ENCODE measurements at regions not wholly inside any gene's neighbourhood (a gene's known extent, or its start where the extent isn't known, plus 50 kb on each side); places are given as distances from the start of the nearest gene placed in this dataset.
"Not testable (repeated sequence)": the region's sequence is repeated elsewhere in the genome, so short reads cannot be mapped to it uniquely, and the experiment has no call there.

GRCh38 chr9:104233366-104233765 lies 139.3 kb downstream of the SMC2 start:
- TF ChIP-seq POLR2A (IDR thresholded peaks at IDR 0.05), result no peak
- TF ChIP-seq, protein P1, sequence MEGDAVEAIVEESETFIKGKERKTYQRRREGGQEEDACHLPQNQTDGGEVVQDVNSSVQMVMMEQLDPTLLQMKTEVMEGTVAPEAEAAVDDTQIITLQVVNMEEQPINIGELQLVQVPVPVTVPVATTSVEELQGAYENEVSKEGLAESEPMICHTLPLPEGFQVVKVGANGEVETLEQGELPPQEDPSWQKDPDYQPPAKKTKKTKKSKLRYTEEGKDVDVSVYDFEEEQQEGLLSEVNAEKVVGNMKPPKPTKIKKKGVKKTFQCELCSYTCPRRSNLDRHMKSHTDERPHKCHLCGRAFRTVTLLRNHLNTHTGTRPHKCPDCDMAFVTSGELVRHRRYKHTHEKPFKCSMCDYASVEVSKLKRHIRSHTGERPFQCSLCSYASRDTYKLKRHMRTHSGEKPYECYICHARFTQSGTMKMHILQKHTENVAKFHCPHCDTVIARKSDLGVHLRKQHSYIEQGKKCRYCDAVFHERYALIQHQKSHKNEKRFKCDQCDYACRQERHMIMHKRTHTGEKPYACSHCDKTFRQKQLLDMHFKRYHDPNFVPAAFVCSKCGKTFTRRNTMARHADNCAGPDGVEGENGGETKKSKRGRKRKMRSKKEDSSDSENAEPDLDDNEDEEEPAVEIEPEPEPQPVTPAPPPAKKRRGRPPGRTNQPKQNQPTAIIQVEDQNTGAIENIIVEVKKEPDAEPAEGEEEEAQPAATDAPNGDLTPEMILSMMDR (IDR thresholded peaks at IDR 0.05), result no peak
- Histone ChIP-seq H3K36me3 (no peaks in the 10 kb centered on the region), H3K27me3 (no peaks in the 10 kb centered on the region), H3K9me3 (peaks cover 0 to 15% (median 0%) of the 10 kb centered on the region in 3 donors), H3K4me3 (no peak overlapping the region), H3K27ac (no peak overlapping the region), H3K4me1 (peaks cover 0 to 5% (median 5%) of the 10 kb centered on the region in 3 donors)
- DNase-seq, result no peak
- intact Hi-C loops (cut with DNase I), result no loop called here
- 36 to 46% methylated on average over 2 of the region's 2 CpGs for WGBS, 2 donors

DNA sequence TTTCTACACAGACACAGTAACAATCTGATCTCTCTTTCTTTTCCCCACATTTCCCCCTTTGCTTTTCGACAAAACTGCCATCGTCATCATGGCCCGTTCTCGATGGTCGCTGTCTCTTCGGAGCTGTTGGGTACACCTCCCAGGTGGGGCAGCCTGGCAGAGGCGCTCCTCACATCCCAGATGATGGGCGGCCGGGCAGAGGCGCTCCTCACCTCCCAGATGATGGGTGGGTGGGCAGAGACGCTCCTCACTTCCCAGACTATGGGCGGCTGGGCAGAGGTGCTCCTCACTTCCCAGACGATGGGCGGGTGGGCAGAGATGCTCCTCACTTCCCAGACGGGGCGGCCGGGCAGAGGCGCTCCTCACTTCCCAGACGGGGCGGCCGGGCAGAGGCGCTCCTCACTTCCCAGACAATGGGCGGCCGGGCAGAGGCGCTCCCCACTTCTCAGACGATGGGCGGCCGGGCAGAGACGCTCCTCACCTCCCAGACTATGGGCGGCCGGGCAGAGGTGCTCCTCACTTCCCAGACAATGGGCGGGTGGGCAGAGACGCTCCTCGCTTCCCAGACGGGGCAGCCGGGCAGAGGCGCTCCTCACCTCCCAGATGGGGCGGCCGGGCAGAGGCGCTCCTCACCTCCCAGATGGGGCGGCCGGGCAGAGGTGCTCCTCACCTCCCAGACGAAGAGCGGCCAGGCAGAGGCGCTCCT lies 140.7 kb downstream of the SMC2 start:
- H3K36me3 ChIP-seq; DNase-seq; intact Hi-C loops (cut with DNase I); H3K4me3 ChIP-seq; H3K27me3 ChIP-seq; H3K27ac ChIP-seq; H3K4me1 ChIP-seq: not testable (repeated sequence)
- 100% methylated on average over 2 to 5 of the region's 45 CpGs for WGBS, 2 donors
- peaks cover 0 to 15% (median 0%) of the 10 kb centered on the region in 3 donors for H3K9me3 ChIP-seq

DNA sequence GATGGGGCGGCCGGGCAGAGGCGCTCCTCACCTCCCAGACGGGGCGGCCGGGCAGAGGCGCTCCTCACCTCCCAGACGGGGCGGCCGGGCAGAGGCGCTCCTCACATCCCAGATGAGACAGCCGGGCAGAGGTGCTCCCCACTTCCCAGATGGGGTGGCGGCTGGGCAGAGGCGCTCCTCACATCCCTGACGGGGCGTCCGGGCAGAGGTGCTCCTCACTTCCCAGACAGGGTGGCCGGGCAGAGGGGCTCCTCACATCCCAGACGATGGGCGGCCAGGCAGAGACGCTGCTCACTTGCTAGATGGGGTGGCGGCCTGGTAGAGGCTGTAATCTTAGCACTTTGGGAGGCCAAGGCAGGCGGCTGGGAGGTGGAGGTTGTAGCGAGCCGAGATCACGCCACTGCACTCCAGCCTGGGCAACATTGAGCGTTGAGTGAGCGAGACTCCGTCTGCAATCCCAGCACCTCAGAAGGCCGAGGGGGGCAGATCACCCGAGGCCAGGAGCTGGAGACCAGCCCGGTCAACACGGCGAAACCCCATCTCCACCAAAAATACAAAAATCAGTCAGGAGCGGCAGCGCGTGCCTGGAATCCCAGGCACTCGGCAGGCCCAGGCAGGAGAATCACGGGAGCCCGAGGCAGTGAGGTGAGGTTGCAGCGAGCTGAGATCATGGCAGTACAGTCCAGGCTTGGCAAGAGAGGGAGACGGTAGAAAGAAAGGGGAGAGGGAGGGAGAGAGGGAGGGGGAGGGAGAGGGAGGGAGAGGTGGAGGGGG lies 141.4 kb downstream of the SMC2 start:
- H3K36me3 ChIP-seq; H3K27ac ChIP-seq; H3K27me3 ChIP-seq; H3K4me1 ChIP-seq; DNase-seq; H3K4me3 ChIP-seq; intact Hi-C loops (cut with DNase I): not testable (repeated sequence)
- peaks cover 0 to 15% (median 0%) of the 10 kb centered on the region in 3 donors for H3K9me3 ChIP-seq
- WGBS, 2 donors, result 98 to 100% methylated on average over 1 to 5 of the region's 42 CpGs

DNA sequence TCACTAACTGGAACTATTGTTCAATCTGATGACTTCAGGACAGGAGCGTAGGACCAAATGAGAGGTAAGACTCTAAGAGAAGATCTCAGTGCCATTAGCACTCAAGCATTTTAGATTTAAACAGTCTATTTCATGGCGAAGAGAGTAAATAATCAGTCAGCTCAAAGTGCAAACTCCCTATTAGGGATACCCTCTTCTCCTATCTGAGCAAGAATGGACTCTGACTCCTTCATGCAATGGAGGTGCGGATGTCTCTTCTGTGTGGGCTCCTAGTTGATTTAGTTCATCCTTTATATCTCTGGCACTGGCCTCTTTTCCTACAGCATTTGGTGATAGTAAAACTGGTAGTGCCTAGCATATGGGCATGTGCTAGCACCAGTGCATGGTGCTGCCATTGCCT lies 144.6 kb downstream of the SMC2 start:
- intact Hi-C loops (cut with DNase I), result no loop called here
- 55 to 60% methylated on average over 3 of the region's 3 CpGs for WGBS, 2 donors
- DNase-seq, result no peak
- Histone ChIP-seq H3K27ac (no peak overlapping the region), H3K27me3 (no peaks in the 10 kb centered on the region), H3K9me3 (peaks cover 0 to 15% (median 0%) of the 10 kb centered on the region in 3 donors), H3K4me3 (no peak overlapping the region), H3K4me1 (no peaks in the 10 kb centered on the region), H3K36me3 (no peaks in the 10 kb centered on the region)
- TF ChIP-seq POLR2A (IDR thresholded peaks at IDR 0.05), result no peak
- TF ChIP-seq, protein P1 (IDR thresholded peaks at IDR 0.05), result no peak

- no peak for DNase-seq
- no peak overlapping the region for H3K4me3 ChIP-seq
- H3K9me3 ChIP-seq, result peaks cover 0 to 2% (median 0%) of the 10 kb centered on the region in 3 donors
- H3K4me1 ChIP-seq, result no peaks in the 10 kb centered on the region
- no peaks in the 10 kb centered on the region for H3K36me3 ChIP-seq
- H3K27ac ChIP-seq, result no peak overlapping the region
- intact Hi-C loops (cut with DNase I), result no loop called here
- H3K27me3 ChIP-seq, result no peaks in the 10 kb centered on the region
- TF ChIP-seq, protein P1 (IDR thresholded peaks at IDR 0.05), result no peak
- TF ChIP-seq POLR2A (IDR thresholded peaks at IDR 0.05), result no peak
- WGBS, 2 donors, result 55 to 63% methylated on average over 2 of the region's 2 CpGs
These were observed 146.8 kb downstream of the SMC2 start for GRCh38 chr9:104240890-104241289.

DNA sequence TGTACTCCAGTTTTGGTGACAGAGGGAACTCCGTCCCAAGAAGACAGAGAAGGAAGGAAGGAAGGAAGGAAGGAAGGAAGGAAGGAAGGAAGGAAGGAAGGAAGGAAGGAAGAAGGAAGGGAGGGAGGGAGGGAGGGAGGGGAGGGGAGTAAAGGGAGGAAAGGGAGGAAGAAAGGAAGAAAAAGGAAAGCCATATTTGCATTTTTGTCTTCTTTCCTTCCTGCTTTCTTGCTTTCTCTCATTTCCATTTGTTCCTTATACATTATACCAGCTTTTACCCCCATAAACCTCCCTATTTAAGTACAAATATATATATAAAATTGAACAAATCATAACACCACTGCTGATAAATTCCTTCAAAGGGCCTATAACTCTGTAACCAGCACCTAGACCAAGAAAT lies 151.8 kb downstream of the SMC2 start:
- Histone ChIP-seq H3K27ac (no peak overlapping the region), H3K9me3 (no peaks in the 10 kb centered on the region), H3K27me3 (no peaks in the 10 kb centered on the region), H3K4me3 (no peak overlapping the region), H3K4me1 (no peaks in the 10 kb centered on the region), H3K36me3 (no peaks in the 10 kb centered on the region)
- TF ChIP-seq POLR2A (IDR thresholded peaks at IDR 0.05), result no peak
- TF ChIP-seq, protein P1 (IDR thresholded peaks at IDR 0.05), result no peak
- intact Hi-C loops (cut with DNase I), result no loop called here
- DNase-seq, result no peak
- 89 to 100% methylated on average over 1 of the region's 1 CpG for WGBS, 2 donors

Measured in esophagus squamous epithelium (tissue), 5 donors.